ENCODE measurements at regions not wholly inside any gene's neighbourhood (a gene's known extent, or its start where the extent isn't known, plus 50 kb on each side); places are given as distances from the start of the nearest gene placed in this dataset.

DNA sequence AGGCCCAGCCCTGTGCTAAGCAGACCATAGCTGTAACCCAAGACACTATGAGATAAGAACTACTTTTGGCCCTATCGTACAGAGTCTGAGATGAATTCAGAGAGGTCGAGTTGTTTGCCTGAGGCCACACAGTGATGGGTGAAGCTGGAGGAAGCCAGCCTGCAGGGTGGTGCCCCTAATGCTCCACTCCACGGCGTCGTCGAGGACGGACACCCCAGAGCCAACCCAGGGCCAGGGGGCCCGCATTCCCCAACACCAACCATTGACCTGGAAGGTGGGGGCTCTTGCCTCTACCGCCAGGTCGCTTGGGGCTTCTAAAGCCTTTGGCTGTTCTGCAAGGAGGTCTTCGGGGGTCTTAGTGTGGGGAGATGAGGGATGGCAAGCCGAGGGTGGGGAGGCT is 84.1 kb downstream of the IRF8 start:
- TF ChIP-seq, protein P1, sequence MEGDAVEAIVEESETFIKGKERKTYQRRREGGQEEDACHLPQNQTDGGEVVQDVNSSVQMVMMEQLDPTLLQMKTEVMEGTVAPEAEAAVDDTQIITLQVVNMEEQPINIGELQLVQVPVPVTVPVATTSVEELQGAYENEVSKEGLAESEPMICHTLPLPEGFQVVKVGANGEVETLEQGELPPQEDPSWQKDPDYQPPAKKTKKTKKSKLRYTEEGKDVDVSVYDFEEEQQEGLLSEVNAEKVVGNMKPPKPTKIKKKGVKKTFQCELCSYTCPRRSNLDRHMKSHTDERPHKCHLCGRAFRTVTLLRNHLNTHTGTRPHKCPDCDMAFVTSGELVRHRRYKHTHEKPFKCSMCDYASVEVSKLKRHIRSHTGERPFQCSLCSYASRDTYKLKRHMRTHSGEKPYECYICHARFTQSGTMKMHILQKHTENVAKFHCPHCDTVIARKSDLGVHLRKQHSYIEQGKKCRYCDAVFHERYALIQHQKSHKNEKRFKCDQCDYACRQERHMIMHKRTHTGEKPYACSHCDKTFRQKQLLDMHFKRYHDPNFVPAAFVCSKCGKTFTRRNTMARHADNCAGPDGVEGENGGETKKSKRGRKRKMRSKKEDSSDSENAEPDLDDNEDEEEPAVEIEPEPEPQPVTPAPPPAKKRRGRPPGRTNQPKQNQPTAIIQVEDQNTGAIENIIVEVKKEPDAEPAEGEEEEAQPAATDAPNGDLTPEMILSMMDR (IDR thresholded peaks at IDR 0.05): no peak
- no peak for TF ChIP-seq EZH2 (IDR thresholded peaks at IDR 0.05)

Data from neural progenitor cell (in vitro differentiated cells).